HTR-8/SVneo (cell line): ENCODE measurements at regions not wholly inside any gene's neighbourhood (a gene's known extent, or its start where the extent isn't known, plus 50 kb on each side); places are given as distances from the start of the nearest gene placed in this dataset.

Experiments used
- DNase-seq: peaks from one replicate; pipeline ENCODE4 v3.0.0; 2011; ENCODE audit warnings: low spot score, mixed read lengths; ENCODE audit not compliant: insufficient read length
- FAIRE-seq: peaks from 2 replicates; lab custom pipeline; 2011; peaks lifted over from hg19 to GRCh38; lab: Jason Lieb, UNC

- FAIRE-seq (no peak), DNase-seq (no peak)
Observed at GRCh38 chr6:24987446-24988115, 51.8 kb upstream of the RIPOR2 start.

GRCh38 chr6:24988562-24988961, 52.8 kb upstream of the RIPOR2 start:
- DNase-seq (no peak), FAIRE-seq (no peak)

- DNase-seq (peak; percentile 43), FAIRE-seq (peak; percentile 79)
Observed at GRCh38 chr6:24990236-24990845, 54.6 kb upstream of the RIPOR2 start.

- DNase-seq (no peak), FAIRE-seq (no peak)
Observed at GRCh38 chr6:24990944-24991809, 55.4 kb upstream of the RIPOR2 start.

- FAIRE-seq (no peak), DNase-seq (peak; percentile 51)
Observed at GRCh38 chr6:24991810-24992467, 56.2 kb upstream of the RIPOR2 start.

GRCh38 chr6:24994812-24995211, 59.1 kb upstream of the RIPOR2 start:
- DNase-seq (no peak), FAIRE-seq (no peak)

GRCh38 chr6:24995270-24995669, 59.5 kb upstream of the RIPOR2 start:
- DNase-seq: no peak
- no peak for FAIRE-seq

GRCh38 chr6:24996269-24996836, 60.6 kb upstream of the RIPOR2 start:
- FAIRE-seq: no peak
- DNase-seq: no peak

- DNase-seq (no peak), FAIRE-seq (no peak)
Observed at GRCh38 chr6:24997231-24997630, 61.5 kb upstream of the RIPOR2 start.

- DNase-seq: no peak
- no peak for FAIRE-seq
Observed at GRCh38 chr6:24997905-24998304, 62.1 kb upstream of the RIPOR2 start.

GRCh38 chr6:25002326-25003091, 66.7 kb upstream of the RIPOR2 start:
- FAIRE-seq (no peak), DNase-seq (no peak)

- DNase-seq (no peak), FAIRE-seq (no peak)
Observed at GRCh38 chr6:25004357-25004756, 68.6 kb upstream of the RIPOR2 start.

GRCh38 chr6:25005010-25005409, 69.2 kb upstream of the RIPOR2 start:
- FAIRE-seq: no peak
- no peak for DNase-seq

GRCh38 chr6:25006075-25006474, 70.3 kb upstream of the RIPOR2 start:
- no peak for FAIRE-seq
- no peak for DNase-seq

- DNase-seq: no peak
- FAIRE-seq: no peak
Observed at GRCh38 chr6:25006565-25007001, 70.8 kb upstream of the RIPOR2 start.

GRCh38 chr6:25007269-25007699, 71.5 kb upstream of the RIPOR2 start:
- FAIRE-seq (no peak), DNase-seq (no peak)

GRCh38 chr6:25008707-25009392, 73.1 kb upstream of the RIPOR2 start:
- no peak for FAIRE-seq

GRCh38 chr6:25009393-25009710, 73.6 kb upstream of the RIPOR2 start:
- FAIRE-seq (no peak), DNase-seq (no peak)

More at GRCh38 chr6:25008707-25009392, 73.1 kb upstream of the RIPOR2 start:
- no peak for DNase-seq

GRCh38 chr6:25010176-25010575, 74.4 kb upstream of the RIPOR2 start:
- FAIRE-seq: no peak
- no peak for DNase-seq
